ENCODE measurements at regions not wholly inside any gene's neighbourhood (a gene's known extent, or its start where the extent isn't known, plus 50 kb on each side); places are given as distances from the start of the nearest gene placed in this dataset.

GRCh38 chr3:167958141-167958540 lies 137.6 kb downstream of the GOLIM4 start:
- DNase-seq (ENCODE audit: low spot score), result no peak

GRCh38 chr3:167952969-167953368 lies 142.8 kb downstream of the GOLIM4 start:
- no peak for DNase-seq (ENCODE audit: low spot score)

GRCh38 chr3:167950212-167950611 lies 145.5 kb downstream of the GOLIM4 start:
- DNase-seq (ENCODE audit: low spot score), result no peak

GRCh38 chr3:167941234-167941995 lies 154.3 kb downstream of the GOLIM4 start:
- DNase-seq (ENCODE audit: low spot score), result no peak

GRCh38 chr3:167940241-167940640 lies 155.5 kb downstream of the GOLIM4 start:
- no peak for DNase-seq (ENCODE audit: low spot score)

GRCh38 chr3:167938516-167938915 lies 157.2 kb downstream of the GOLIM4 start:
- DNase-seq (ENCODE audit: low spot score), result no peak

GRCh38 chr3:167936019-167936418 lies 159.7 kb downstream of the GOLIM4 start:
- DNase-seq (ENCODE audit: low spot score), result no peak

- DNase-seq (ENCODE audit: low spot score), result no peak
These were observed 165.3 kb downstream of the GOLIM4 start for GRCh38 chr3:167930453-167930852.

GRCh38 chr3:167929968-167930367 lies 165.8 kb downstream of the GOLIM4 start:
- no peak for DNase-seq (ENCODE audit: low spot score)

GRCh38 chr3:167928381-167928780 lies 167.3 kb downstream of the GOLIM4 start:
- DNase-seq (ENCODE audit: low spot score), result no peak

- DNase-seq (ENCODE audit: low spot score), result no peak
These were observed 175.0 kb downstream of the GOLIM4 start for GRCh38 chr3:167920747-167921146.

- no peak for DNase-seq (ENCODE audit: low spot score)
These were observed 176.1 kb downstream of the GOLIM4 start for GRCh38 chr3:167919590-167919989.

GRCh38 chr3:167918686-167919085 lies 177.0 kb downstream of the GOLIM4 start:
- no peak for DNase-seq (ENCODE audit: low spot score)

GRCh38 chr3:167918008-167918596 lies 177.6 kb downstream of the GOLIM4 start:
- DNase-seq (ENCODE audit: low spot score), result no peak

GRCh38 chr3:167913219-167913835 lies 177.8 kb downstream of the SERPINI1 start:
- DNase-seq (ENCODE audit: low spot score), result no peak

GRCh38 chr3:167909952-167910351 lies 174.4 kb downstream of the SERPINI1 start:
- DNase-seq (ENCODE audit: low spot score), result no peak

- no peak for DNase-seq (ENCODE audit: low spot score)
These were observed 174.0 kb downstream of the SERPINI1 start for GRCh38 chr3:167909504-167909896.

- DNase-seq (ENCODE audit: low spot score), result no peak
These were observed 173.4 kb downstream of the SERPINI1 start for GRCh38 chr3:167908746-167909503.

GRCh38 chr3:167908221-167908620 lies 172.7 kb downstream of the SERPINI1 start:
- no peak for DNase-seq (ENCODE audit: low spot score)

- DNase-seq (ENCODE audit: low spot score), result no peak
These were observed 165.6 kb downstream of the SERPINI1 start for GRCh38 chr3:167901138-167901537.

- no peak for DNase-seq (ENCODE audit: low spot score)
These were observed 163.6 kb downstream of the SERPINI1 start for GRCh38 chr3:167899093-167899492.

- no peak for DNase-seq (ENCODE audit: low spot score)
These were observed 162.6 kb downstream of the SERPINI1 start for GRCh38 chr3:167898091-167898490.

- no peak for DNase-seq (ENCODE audit: low spot score)
These were observed 160.2 kb downstream of the SERPINI1 start for GRCh38 chr3:167895684-167896083.
